GM18909 (cell line): ENCODE measurements at regions not wholly inside any gene's neighbourhood (a gene's known extent, or its start where the extent isn't known, plus 50 kb on each side); places are given as distances from the start of the nearest gene placed in this dataset.
"Not testable (repeated sequence)": the region's sequence is repeated elsewhere in the genome, so short reads cannot be mapped to it uniquely, and the experiment has no call there.

ENCODE experiments used
- ATAC-seq: cut with Tn5 transposase; IDR thresholded peaks from one replicate; pipeline ENCODE4 v1.9.1; 2021; ENCODE audit warnings: mild to moderate bottlenecking; ENCODE audit not compliant: unreplicated experiment, poor library complexity

GRCh38 chr1:195173753-195174152 lies 1434.5 kb downstream of the KCNT2 start:
- no peak for ATAC-seq

GRCh38 chr1:195159795-195160194 lies 1448.4 kb downstream of the KCNT2 start:
- ATAC-seq, result not testable (repeated sequence)

DNA sequence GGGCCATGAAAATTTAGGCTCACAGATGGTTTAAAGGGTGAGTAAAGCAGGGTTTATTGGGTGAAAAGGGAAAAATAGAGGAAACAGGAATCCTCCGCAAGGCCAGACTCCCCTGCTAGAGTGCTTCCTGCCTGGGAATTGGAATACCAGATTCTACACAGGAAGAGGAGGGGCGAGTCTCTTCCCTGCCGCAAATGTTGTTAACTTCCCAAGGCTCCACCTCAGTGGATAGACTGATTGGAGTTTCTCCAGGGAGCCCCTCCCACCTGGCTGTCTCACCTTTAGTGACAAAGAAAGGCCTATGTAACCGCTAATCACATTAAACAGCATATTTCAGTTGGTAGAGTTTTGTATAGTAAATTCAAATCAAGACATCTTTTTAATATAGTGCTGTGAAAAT lies 1450.1 kb downstream of the KCNT2 start:
- no peak for ATAC-seq

DNA sequence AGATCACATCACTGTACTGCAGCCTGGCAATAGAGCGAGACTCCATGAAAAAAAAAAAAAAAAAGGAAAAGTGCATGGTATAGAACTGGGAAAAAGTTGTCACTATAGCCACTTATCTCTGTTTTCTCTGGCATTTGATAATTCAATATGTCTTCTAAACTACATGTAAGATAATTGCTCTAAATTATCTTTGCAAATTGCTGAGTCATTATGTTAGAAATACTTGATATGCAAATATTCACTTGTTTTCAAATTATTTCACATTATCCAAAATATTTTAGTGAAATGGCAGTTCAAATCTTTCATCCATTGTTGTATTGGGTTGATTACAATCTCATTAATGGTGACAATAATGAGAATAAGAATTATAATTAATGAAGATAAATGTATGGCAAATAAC lies 1455.1 kb downstream of the KCNT2 start:
- ATAC-seq, result no peak

GRCh38 chr1:195150768-195151167 lies 1457.5 kb downstream of the KCNT2 start:
- ATAC-seq, result no peak

DNA sequence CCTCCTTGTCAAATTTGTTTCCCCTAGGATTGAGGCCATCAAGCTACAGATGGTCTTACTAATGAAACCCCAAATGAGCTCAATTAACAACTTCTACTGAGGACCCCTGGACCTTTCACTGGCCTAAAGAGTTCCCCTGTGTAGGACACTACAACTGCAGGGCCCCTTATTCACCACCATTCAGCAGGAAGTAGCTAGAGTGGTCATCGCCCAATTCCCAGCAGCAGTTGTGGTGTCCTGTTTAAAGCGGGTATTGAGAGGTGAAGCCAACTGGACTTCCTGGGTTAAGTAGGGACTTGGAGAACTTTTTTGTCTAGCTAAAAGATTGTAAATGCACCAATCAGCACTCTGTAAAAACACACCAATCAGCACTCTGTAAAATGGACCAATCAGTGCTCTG lies 1466.9 kb downstream of the KCNT2 start:
- ATAC-seq, result no peak

DNA sequence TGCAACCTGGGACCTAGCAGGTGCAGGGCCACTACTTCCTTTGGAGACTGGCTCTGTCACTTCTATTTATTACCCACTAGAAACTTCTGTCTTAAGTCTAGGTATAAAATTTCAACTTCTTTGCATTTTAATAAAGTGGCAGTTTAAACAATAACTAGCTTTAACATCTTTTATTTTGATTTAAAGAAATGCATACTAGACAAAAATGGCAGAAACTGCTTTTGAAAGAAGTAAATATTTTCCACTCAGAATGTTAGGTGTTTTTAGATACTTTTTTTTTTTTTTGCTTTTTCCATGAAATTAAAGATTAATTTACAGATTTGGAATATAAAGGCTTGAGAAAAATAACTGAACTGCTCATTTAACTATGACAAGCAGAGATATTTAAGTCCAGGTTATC lies 1477.6 kb downstream of the KCNT2 start:
- ATAC-seq, result no peak

GRCh38 chr1:195122497-195122896 lies 1485.7 kb downstream of the KCNT2 start:
- no peak for ATAC-seq

DNA sequence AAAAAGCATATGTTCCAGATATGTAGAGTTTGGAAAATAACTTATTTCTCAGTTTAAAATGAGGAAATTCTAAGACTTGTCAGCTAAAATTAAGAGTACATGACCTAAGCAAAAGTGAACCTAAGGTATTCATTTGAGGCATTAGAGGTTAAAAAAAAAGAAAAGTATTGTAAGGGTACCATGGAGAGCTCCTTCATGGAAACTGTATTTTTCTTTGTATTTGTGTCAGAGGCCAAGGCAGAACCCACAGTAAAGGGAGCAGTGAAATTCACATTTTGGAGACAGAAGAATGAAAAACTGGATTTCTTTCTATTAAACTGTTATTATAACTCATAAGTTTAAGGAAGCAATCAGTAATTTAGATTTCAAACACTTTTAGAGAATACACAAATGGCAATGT lies 1494.8 kb downstream of the KCNT2 start:
- ATAC-seq, result no peak

DNA sequence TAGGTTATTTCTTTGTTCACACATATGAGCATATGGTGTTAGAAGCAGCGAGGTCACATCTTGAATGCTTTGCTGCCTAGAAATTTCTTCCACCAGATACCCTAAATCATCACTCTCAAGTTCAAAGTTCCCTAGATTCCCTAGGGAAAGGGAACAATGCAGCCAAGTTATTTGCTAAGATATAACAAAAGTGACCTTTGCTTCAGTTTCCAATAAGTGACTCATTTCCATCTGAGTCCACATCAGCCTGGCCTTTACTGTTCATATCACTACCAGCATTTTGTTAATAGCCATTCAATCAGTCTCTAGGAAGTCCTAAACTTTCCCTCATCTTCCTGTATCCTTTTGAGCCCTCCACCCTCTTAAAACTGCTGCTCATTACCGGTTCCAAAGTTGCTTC lies 1502.5 kb downstream of the KCNT2 start:
- ATAC-seq, result no peak

DNA sequence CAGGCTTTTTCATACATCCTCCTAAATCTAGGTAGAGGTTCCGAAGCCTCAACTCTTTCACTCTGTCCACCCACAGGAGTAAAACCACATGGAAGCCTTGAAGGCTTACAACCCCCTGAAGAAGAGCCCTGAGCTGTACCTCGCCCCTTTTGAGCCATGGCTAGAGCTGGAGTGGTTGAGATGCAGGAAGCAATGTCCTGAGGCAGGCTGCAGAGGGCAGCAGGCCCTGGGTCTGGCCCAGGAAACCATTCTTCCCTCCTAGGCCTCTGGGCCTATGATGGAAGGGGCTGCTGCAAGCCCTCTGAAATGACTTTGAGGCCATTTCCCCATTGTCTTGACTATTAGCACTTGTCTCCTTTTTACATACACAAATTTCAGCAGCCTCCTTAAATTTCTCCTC lies 1503.0 kb downstream of the KCNT2 start:
- ATAC-seq, result no peak

DNA sequence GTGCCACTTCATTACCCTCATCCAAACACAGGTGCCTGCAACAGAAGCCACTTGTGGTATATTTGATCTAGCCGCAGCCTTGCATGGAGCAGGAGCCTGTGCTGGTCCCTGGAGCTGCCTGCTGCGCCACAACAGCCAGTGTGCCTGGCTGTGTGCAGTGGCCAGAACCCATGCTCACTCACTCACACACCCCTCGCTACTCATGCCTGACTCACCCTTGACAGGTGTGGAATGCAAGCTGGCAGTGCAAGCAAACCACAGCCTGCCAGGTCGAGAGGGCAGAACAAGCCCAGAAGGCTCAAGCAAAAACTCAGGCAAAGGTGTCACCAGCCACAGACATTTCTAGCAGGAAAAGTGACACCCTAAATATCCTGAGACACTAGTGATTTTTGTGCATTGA lies 1510.9 kb downstream of the KCNT2 start:
- ATAC-seq, result no peak

DNA sequence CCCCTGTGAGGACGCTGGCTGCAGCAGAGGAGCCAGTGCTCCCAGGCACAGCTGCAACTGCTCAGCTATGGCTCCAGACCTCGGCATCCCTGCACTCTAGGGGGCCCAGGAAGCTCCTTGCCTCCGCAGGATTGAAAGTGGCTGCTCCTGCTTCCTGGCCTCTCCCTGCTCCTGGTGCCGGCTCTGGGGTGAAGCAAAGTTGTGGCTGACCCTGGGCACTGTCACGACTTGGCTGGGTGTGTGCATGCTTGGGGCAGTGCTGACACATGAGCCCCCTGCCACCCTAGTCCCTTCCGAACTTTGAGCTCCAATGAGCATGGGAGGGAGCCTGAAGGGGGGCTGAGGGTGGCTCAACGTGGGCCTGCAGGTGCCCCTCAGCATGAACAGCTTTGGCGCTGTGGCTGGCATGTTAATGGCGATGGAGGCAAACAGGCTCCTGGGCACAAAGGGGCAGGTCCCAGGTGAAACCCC lies 1512.2 kb downstream of the KCNT2 start:
- ATAC-seq, result no peak

DNA sequence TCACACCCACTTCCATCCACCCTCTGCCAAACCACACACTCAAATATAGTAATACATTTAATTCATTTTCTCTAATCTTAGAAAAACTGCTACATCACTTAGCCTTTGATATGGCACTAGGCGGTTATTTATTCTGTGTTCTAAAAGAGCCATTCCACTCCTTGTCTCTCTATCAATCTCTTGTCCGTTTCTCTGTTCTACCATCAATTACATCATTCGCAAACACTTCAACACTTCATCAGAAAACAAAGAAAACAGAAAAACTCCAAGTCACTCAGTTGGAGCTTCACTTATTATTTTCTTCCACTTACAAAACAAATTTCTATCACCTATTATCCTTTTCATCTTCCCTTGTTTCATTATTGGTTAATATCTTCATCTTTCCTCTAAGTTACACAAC lies 1523.0 kb downstream of the KCNT2 start:
- no peak for ATAC-seq

DNA sequence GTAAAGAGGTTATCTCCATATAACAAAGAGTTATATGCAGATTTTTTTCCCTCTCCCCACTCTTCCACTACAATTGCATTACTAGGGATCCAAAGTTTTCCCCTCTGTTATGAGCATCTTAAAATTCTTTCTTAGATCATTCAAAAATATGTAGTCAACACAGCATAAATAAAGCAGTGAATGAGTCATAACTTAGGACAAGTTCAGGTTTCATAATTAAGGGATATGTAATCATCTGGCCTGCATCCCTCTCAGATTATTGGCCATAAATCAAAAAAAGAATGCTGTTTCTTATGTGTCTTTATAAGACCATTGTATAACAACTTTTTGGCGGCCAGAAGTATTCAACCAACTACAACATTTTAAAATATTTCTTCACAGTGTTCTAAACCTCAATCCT lies 1526.1 kb downstream of the KCNT2 start:
- ATAC-seq, result no peak

GRCh38 chr1:195076682-195077081 lies 1531.6 kb downstream of the KCNT2 start:
- ATAC-seq, result no peak

- ATAC-seq, result no peak
Observed at GRCh38 chr1:195075973-195076372, 1532.3 kb downstream of the KCNT2 start.

- ATAC-seq, result no peak
Observed at GRCh38 chr1:195071461-195071860, 1536.8 kb downstream of the KCNT2 start.

- ATAC-seq, result no peak
Observed at GRCh38 chr1:195065437-195065836, 1542.8 kb downstream of the KCNT2 start.

DNA sequence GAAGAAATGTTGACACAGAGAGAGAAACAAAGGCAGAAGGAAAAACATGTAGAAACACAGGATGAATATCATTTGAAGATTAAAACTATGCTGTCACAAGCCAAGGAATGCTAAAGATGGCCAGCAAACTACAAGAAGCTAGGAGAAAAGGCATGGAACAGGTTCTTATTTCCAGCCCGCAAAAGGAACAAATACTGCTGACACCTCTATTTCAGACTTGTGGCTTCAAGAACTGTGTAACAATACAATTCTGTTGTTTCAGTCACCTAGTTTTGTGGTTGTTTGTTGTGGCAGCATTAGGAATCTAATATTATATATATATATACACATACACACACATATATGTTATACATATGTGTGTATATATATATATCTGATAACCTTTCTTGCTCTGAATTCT lies 1543.9 kb downstream of the KCNT2 start:
- no peak for ATAC-seq

GRCh38 chr1:195054217-195054687 lies 1554.0 kb downstream of the KCNT2 start:
- no peak for ATAC-seq

DNA sequence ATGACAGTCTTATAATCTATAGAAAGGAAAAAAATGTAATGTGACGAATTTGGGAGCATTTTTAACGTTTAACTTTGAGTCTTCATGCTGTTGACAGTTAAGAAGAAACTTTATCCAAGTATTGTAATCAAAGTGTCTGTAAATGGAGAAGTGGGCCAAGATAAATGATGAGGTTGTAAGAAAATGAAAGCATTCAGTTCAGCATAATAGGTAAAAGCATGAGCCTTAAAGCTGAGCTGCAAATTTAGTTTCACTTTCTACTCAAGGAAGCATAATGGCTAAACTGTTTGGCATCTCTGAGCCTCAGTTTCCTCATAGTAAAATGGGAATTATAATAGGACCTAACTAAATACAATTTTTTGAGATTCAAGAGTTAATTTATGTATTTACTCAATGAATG lies 1554.8 kb downstream of the KCNT2 start:
- ATAC-seq, result no peak

DNA sequence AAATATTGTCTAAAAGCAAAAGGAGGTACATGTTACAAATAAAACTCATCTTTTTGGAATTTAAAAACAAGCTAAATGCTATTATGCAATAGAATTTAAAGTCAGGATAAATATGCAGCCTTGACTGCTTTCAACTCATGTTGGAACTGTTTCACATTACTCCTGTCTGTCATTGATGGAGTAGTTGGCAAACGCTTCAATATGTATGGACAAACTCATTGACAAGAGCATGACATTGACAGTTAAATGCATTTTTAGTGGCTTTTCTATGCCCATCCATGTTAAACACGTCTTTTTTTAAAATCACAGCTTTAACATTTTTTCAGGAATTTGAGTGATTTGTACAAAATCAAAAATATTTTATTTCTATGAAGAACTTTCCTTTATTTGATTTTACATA lies 1560.5 kb downstream of the KCNT2 start:
- no peak for ATAC-seq
